MCF 10A (cell line): ENCODE measurements at regions not wholly inside any gene's neighbourhood (a gene's known extent, or its start where the extent isn't known, plus 50 kb on each side); places are given as distances from the start of the nearest gene placed in this dataset.
A peak's percentile ranks its signal among the peaks of the same experiment; 100 is the strongest.
"Not testable (repeated sequence)": the region's sequence is repeated elsewhere in the genome, so short reads cannot be mapped to it uniquely, and the experiment has no call there.

ENCODE experiments used
- BruUV-seq: library from RNA; stranded (reverse); fragments of 400-500 nt; replicated peaks from 2 replicates; lab custom pipeline; 2021; lab: Mats Ljungman, UMichigan
- CTCF ChIA-PET: fragments of 300-600 bp; sonication (Branson Sonifier 250); formaldehyde crosslinking; extraction: SDS; loops from one replicate; lab custom pipeline; 2021; ENCODE audit warnings: antibody characterized with exemption, inconsistent platforms; lab: Yijun Ruan, JAX
- POLR2A ChIA-PET: fragments of 300-600, 350-650 bp; sonication (Branson Sonifier 250); formaldehyde crosslinking; extraction: SDS; loops from one replicate; lab custom pipeline; 2020; ENCODE audit warnings: antibody characterized with exemption, inconsistent platforms; lab: Yijun Ruan, JAX
- DNase-seq: peaks from one replicate; pipeline ENCODE4 v3.0.0-alpha.2; 2018; ENCODE audit not compliant: unreplicated experiment
- H3K27ac Mint-ChIP-seq: one replicate; pipeline ENCODE4 v1.8.0; 2022; ENCODE audit warnings: mild to moderate bottlenecking, low read depth, mixed read lengths; ENCODE audit not compliant: unreplicated experiment
- H3K27me3 Mint-ChIP-seq: one replicate; pipeline ENCODE4 v1.8.0; 2022; ENCODE audit warnings: mixed read lengths; ENCODE audit not compliant: insufficient read depth, unreplicated experiment
- H3K36me3 Mint-ChIP-seq: one replicate; pipeline ENCODE4 v1.8.0; 2022; ENCODE audit warnings: mild to moderate bottlenecking, moderate library complexity, mixed read lengths; ENCODE audit not compliant: insufficient read depth, unreplicated experiment
- H3K4me1 Mint-ChIP-seq: one replicate; pipeline ENCODE4 v1.8.0; 2022; ENCODE audit warnings: mixed read lengths; ENCODE audit not compliant: insufficient read depth, unreplicated experiment
- H3K4me3 Mint-ChIP-seq: one replicate; pipeline ENCODE4 v1.8.0; 2022; ENCODE audit warnings: mild to moderate bottlenecking, moderate library complexity, mixed read lengths; ENCODE audit not compliant: unreplicated experiment
- H3K9me3 Mint-ChIP-seq: one replicate; pipeline ENCODE4 v1.8.0; 2022; ENCODE audit warnings: mixed read lengths; ENCODE audit not compliant: unreplicated experiment
- intact Hi-C: fragments of 100-400 bp; cut with micrococcal nuclease; formaldehyde crosslinking; loops from 2 replicates; pipeline ENCODE4 v1.14.1; 2022

GRCh38 chr9:67142392-67143107 is 150.2 kb upstream of the SPATA31A3 start:
- H3K4me1 Mint-ChIP-seq, H3K9me3 Mint-ChIP-seq, POLR2A ChIA-PET, CTCF ChIA-PET, H3K27ac Mint-ChIP-seq, DNase-seq, BruUV-seq, H3K27me3 Mint-ChIP-seq, intact Hi-C loops, H3K4me3 Mint-ChIP-seq, H3K36me3 Mint-ChIP-seq: not testable (repeated sequence)

DNA sequence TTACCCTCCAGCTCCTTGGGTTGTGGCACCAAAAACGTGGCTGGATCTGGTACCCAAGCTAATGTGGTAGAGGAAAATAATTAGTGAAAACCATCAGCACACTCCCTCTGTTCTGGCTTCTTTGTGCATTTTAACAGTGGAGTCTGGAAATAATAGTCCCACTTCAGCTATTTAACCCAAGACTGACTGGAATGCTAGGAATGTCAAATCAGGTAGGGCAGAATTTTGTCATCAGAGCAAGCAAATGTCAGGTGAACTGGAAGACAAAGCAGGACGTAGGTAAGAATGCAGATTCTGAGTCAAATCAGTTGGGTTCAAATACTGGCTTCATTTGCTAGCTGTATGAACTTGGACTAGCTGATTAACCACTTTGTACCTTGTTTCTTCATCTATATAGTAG is 144.0 kb upstream of the SPATA31A3 start:
- H3K27ac Mint-ChIP-seq, H3K27me3 Mint-ChIP-seq, H3K36me3 Mint-ChIP-seq, BruUV-seq, intact Hi-C loops, POLR2A ChIA-PET, H3K9me3 Mint-ChIP-seq, DNase-seq, CTCF ChIA-PET, H3K4me1 Mint-ChIP-seq, H3K4me3 Mint-ChIP-seq: not testable (repeated sequence)

DNA sequence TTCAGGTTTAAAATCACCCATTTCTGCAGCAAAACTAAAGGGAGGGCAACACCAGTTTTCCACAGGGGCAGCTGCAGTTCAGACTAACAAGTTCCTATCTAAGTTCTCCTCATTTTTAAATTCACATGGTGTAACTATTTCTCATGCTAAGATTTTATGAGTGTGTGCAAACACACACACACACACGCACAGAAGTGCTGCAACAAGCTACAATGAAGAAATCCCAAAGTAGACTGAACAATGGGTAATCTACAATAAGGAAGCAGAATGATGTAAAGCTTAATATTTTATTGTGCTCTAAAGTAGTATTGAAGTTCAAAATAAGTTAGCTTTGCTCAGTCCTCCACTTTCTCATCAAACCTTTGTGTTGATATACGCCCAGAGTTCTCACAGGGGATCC is 140.8 kb upstream of the SPATA31A3 start:
- H3K27me3 Mint-ChIP-seq, H3K27ac Mint-ChIP-seq, POLR2A ChIA-PET, BruUV-seq, CTCF ChIA-PET, DNase-seq, H3K4me1 Mint-ChIP-seq, H3K4me3 Mint-ChIP-seq, intact Hi-C loops, H3K36me3 Mint-ChIP-seq, H3K9me3 Mint-ChIP-seq: not testable (repeated sequence)

- CTCF ChIA-PET, POLR2A ChIA-PET, intact Hi-C loops, H3K27me3 Mint-ChIP-seq, DNase-seq, H3K36me3 Mint-ChIP-seq, H3K4me1 Mint-ChIP-seq, BruUV-seq, H3K27ac Mint-ChIP-seq, H3K9me3 Mint-ChIP-seq, H3K4me3 Mint-ChIP-seq: not testable (repeated sequence)
Observed at GRCh38 chr9:67116761-67117160, 124.4 kb upstream of the SPATA31A3 start.

- H3K4me1 Mint-ChIP-seq, intact Hi-C loops, H3K9me3 Mint-ChIP-seq, H3K4me3 Mint-ChIP-seq, DNase-seq, POLR2A ChIA-PET, H3K36me3 Mint-ChIP-seq, H3K27me3 Mint-ChIP-seq, CTCF ChIA-PET, BruUV-seq, H3K27ac Mint-ChIP-seq: not testable (repeated sequence)
Observed at GRCh38 chr9:67112148-67112547, 119.8 kb upstream of the SPATA31A3 start.

DNA sequence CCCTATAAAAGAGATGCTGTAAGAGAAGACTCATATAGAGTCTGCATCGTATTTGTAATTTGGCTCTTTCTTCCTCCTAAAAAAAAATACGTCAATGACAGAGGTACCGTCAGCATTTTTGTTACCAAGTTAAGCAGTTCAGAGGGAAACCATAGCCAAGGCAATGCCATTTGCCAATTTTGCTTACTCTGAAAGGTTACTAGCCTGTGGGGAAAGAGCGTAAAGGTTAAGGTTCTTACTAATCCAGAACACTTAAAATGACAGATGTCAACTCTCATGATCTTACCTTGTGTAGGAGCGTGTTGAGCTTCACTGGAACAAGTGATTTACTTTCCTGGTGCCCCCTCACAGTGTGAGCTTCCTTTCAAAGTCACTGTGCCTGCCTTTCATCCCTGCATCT is 119.4 kb upstream of the SPATA31A3 start:
- CTCF ChIA-PET, H3K9me3 Mint-ChIP-seq, intact Hi-C loops, H3K4me1 Mint-ChIP-seq, DNase-seq, H3K27me3 Mint-ChIP-seq, BruUV-seq, H3K36me3 Mint-ChIP-seq, H3K27ac Mint-ChIP-seq, POLR2A ChIA-PET, H3K4me3 Mint-ChIP-seq: not testable (repeated sequence)

- H3K4me1 Mint-ChIP-seq, H3K4me3 Mint-ChIP-seq, H3K9me3 Mint-ChIP-seq, intact Hi-C loops, BruUV-seq, H3K27me3 Mint-ChIP-seq, DNase-seq, CTCF ChIA-PET, H3K36me3 Mint-ChIP-seq, POLR2A ChIA-PET: not testable (repeated sequence)
- H3K27ac Mint-ChIP-seq: peak overlapping the region; percentile 6
Observed at GRCh38 chr9:67109859-67110258, 117.5 kb upstream of the SPATA31A3 start.

DNA sequence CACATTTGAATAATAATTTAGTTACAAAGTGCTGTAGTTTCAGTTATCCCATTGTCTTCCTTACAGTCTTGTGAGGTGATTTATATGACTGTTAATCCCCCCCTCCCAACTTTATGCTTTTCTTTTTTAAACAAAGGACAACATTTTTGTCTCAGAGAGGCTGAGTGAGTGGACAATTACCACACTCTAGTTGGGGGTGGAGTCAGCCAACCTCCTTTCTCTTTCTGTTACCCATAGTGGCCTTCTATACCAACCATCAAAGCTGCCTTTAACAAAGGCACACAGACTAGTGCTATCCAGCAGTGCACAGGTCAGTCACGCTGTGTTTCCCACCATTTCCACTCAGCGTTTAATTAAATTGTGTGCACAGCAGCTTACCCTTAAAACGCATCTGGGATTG is 114.3 kb upstream of the SPATA31A3 start:
- H3K9me3 Mint-ChIP-seq, CTCF ChIA-PET, BruUV-seq, POLR2A ChIA-PET, H3K4me3 Mint-ChIP-seq, H3K27ac Mint-ChIP-seq, H3K36me3 Mint-ChIP-seq, intact Hi-C loops, DNase-seq, H3K4me1 Mint-ChIP-seq, H3K27me3 Mint-ChIP-seq: not testable (repeated sequence)

DNA sequence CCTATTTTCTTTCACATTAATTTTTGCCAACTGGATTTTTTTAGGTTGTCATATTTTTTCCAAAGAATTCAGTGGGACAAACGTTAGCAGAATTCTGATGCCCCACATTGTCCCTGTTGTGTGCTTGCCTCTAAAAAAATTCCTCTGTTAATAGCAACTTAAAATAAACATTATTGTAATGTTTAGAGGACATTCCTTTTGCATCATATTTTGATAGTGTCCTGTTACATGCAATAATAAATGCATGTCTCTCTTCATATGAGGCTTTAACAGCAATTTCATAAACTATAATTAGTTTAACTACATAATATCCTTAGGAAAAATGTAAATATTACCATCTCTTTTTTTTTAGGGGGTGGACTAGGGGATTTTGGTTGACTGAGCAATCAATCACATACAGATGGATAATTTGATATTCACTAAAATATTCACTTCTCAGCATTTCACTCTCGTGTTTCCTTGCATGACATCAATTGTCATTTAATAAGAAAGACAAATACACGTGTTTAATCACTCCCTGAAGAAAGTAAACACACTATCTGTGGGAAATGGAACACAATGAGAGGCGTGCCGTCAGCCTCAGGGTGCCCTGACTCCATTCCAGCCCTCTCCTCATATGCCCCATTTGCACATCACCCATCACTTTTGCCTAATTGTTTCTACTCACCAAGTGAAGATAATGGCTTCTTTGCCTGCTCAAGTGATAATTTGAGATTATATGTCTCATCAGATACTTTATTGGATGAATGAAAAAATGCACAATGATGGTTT is 110.3 kb upstream of the SPATA31A3 start:
- H3K27ac Mint-ChIP-seq, CTCF ChIA-PET, H3K36me3 Mint-ChIP-seq, H3K27me3 Mint-ChIP-seq, H3K4me1 Mint-ChIP-seq, intact Hi-C loops, H3K9me3 Mint-ChIP-seq, DNase-seq, POLR2A ChIA-PET, H3K4me3 Mint-ChIP-seq, BruUV-seq: not testable (repeated sequence)
